Keratinocyte (primary cell): ENCODE measurements at regions not wholly inside any gene's neighbourhood (a gene's known extent, or its start where the extent isn't known, plus 50 kb on each side); places are given as distances from the start of the nearest gene placed in this dataset.

Source experiments
- CTCF ChIP-seq, 3 experiments: IDR thresholded peaks in 1 of 3; conservative IDR thresholded peaks in 1 of 3; optimal IDR thresholded peaks in 1 of 3; 2 replicates in 2 of 3; 3 replicates in 1 of 3; pipeline versions ENCODE3 to v1.5.1; 2011; ENCODE audit warnings: low read length in 3 of 3, mild to moderate bottlenecking in 3 of 3, moderate library complexity in 2 of 3, control low read depth in 1 of 3, inconsistent platforms in 1 of 3; ENCODE audit not compliant: insufficient read depth in 2 of 3; ENCODE audit errors: extremely low read depth in 1 of 3
- EZH2 ChIP-seq: IDR thresholded peaks from one replicate; pipeline ENCODE4 v1.6.1; 2012; ENCODE audit warnings: inconsistent platforms, mild to moderate bottlenecking, low read length, moderate library complexity

GRCh38 chr14:50022661-50023060 is 93.7 kb downstream of the VCPKMT start:
- TF ChIP-seq CTCF (optimal IDR thresholded peaks at IDR 0.05 in 1 of 3, IDR thresholded peaks at IDR 0.05 in 1 of 3, conservative IDR thresholded peaks at IDR 0.05 in 1 of 3; ENCODE audit: extremely low read depth in 1 of 3, insufficient read depth in 2 of 3, low read length in 3 of 3) = no peak
- TF ChIP-seq EZH2 = no peak
